GM23248 (cell line): ENCODE measurements at regions not wholly inside any gene's neighbourhood (a gene's known extent, or its start where the extent isn't known, plus 50 kb on each side); places are given as distances from the start of the nearest gene placed in this dataset.

ENCODE experiments used
- DNase-seq: peaks from one replicate; pipeline ENCODE4 v3.0.0-alpha.2; 2015
- H2AFZ ChIP-seq: fragments of 200-600 bp; sonication (generic); 2 replicates; pipeline ENCODE4 v1.6.1; 2016; ENCODE audit warnings: antibody characterized with exemption
- H3F3A ChIP-seq: fragments of 200-600 bp; sonication (generic); 2 replicates; pipeline ENCODE4 v1.6.1; 2016; ENCODE audit warnings: mild to moderate bottlenecking, antibody characterized with exemption, mixed run types; ENCODE audit not compliant: insufficient read depth
- H3K27ac ChIP-seq: fragments of 200-600 bp; sonication (generic); 2 replicates; pipeline ENCODE4 v1.5.1; 2016; ENCODE audit warnings: mild to moderate bottlenecking
- H3K27me3 ChIP-seq: fragments of 200-600 bp; sonication (generic); replicated peaks from 2 replicates; pipeline ENCODE4 v1.6.1; 2016; ENCODE audit warnings: mild to moderate bottlenecking; ENCODE audit not compliant: insufficient read depth
- H3K36me3 ChIP-seq: fragments of 200-600 bp; sonication (generic); 2 replicates; pipeline ENCODE4 v1.6.1; 2016; ENCODE audit warnings: low read depth, mild to moderate bottlenecking
- H3K4me1 ChIP-seq: fragments of 200-600 bp; sonication (generic); 2 replicates; pipeline ENCODE4 v1.6.1; 2016; ENCODE audit warnings: mild to moderate bottlenecking; ENCODE audit not compliant: insufficient read depth
- H3K4me2 ChIP-seq: fragments of 200-600 bp; sonication (generic); one replicate; pipeline ENCODE4 v1.6.1; 2016; ENCODE audit warnings: mild to moderate bottlenecking; ENCODE audit not compliant: unreplicated experiment
- H3K4me3 ChIP-seq: fragments of 200-600 bp; sonication (generic); 2 replicates; pipeline ENCODE4 v1.5.1; 2016; ENCODE audit warnings: mild to moderate bottlenecking
- H3K79me2 ChIP-seq: fragments of 200-600 bp; sonication (generic); 2 replicates; pipeline ENCODE4 v1.6.1; 2016; ENCODE audit warnings: mild to moderate bottlenecking; ENCODE audit not compliant: insufficient read depth
- H3K9ac ChIP-seq: fragments of 200-600 bp; sonication (generic); 2 replicates; pipeline ENCODE4 v1.6.1; 2016; ENCODE audit warnings: mild to moderate bottlenecking
- H3K9me2 ChIP-seq: fragments of 200-600 bp; sonication (generic); 2 replicates; pipeline ENCODE4 v1.6.1; 2016; ENCODE audit warnings: mixed run types, mild to moderate bottlenecking, moderate library complexity; ENCODE audit not compliant: insufficient read depth
- H3K9me3 ChIP-seq: fragments of 200-600 bp; sonication (generic); one replicate; pipeline ENCODE4 v1.6.1; 2017; ENCODE audit warnings: low read depth
- H4K20me1 ChIP-seq: fragments of 200-600 bp; sonication (generic); 2 replicates; pipeline ENCODE4 v1.6.0; 2016; ENCODE audit not compliant: insufficient read depth
- EZH2 ChIP-seq: fragments of 200-600 bp; sonication (generic); IDR thresholded peaks from 2 replicates; pipeline ENCODE4 v1.6.1; 2018; ENCODE audit warnings: antibody characterized with exemption, mild to moderate bottlenecking; ENCODE audit not compliant: insufficient read depth, poor library complexity, severe bottlenecking
- EZH2phosphoT487 ChIP-seq: fragments of 200-600 bp; sonication (generic); IDR thresholded peaks from 2 replicates; pipeline ENCODE4 v1.6.1; 2018; ENCODE audit warnings: antibody characterized with exemption, moderate library complexity, mild to moderate bottlenecking, low read depth; ENCODE audit not compliant: insufficient read depth
- WGBS, 2 experiments: methylation state at CpG; one replicate each; pipeline ENCODE4 v1.1.6; 2015 to 2017; ENCODE audit warnings: low lambda C conversion rate in 2 of 2, low coverage in 1 of 2; ENCODE audit errors: missing lambda C conversion rate in 2 of 2; 5-methylcytosine and 5-hydroxymethylcytosine counted together
- in situ Hi-C: fragments of 300-500 bp; cut with MboI; formaldehyde crosslinking; loops from 2 replicates; pipeline ENCODE4 v1.15.0; 2020

DNA sequence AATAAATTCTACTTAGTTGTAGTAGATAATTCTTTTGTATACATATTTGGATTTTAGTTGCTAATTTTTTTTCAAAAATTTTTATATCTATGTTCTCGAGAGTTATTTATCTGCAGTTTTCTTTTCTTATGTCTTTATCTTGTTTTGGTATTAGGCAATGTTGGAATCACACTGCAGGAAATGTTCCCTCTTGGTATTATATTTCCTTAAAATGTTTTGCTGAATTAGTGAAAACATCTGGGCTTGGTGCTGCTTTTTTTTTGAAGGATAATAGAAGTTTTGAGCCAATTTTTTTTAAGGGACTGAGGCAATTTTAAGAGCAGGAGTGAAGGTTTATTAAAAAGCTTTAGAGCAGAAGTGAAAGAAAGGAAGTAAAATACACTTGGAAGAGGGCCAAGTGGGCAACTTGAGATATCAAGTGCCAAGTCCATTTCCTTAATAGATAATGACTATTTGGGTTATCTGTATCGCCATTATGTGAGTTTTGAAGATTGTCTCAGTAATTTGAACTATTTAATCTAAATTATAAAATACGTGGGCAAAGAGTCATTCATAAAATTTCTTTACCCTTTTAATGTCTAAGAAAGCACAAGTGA, 1390.1 kb upstream of the CDH8 start:
- 15 to 16% methylated on average over 3 of the region's 3 CpGs for WGBS, 2 experiments
- H3K4me1 ChIP-seq = no peaks in the 10 kb centered on the region
- H3K4me2 ChIP-seq = no peak overlapping the region
- no peak for DNase-seq
- no peaks in the 10 kb centered on the region for H3F3A ChIP-seq
- H4K20me1 ChIP-seq = no peaks in the 10 kb centered on the region
- in situ Hi-C loops = no loop called here
- TF ChIP-seq EZH2phosphoT487 (no peak), EZH2 (no peak)
- no peak overlapping the region for H2AFZ ChIP-seq
- H3K9me2 ChIP-seq = no peaks in the 10 kb centered on the region
- H3K79me2 ChIP-seq = no peaks in the 10 kb centered on the region
- H3K27ac ChIP-seq = no peak overlapping the region
- H3K4me3 ChIP-seq = no peak overlapping the region
- no peaks in the 10 kb centered on the region for H3K36me3 ChIP-seq
- no peak overlapping the region for H3K9ac ChIP-seq
- no peaks in the 10 kb centered on the region for H3K27me3 ChIP-seq
- H3K9me3 ChIP-seq = no peaks in the 10 kb centered on the region

GRCh38 chr16:63422715-63423114, 1386.5 kb upstream of the CDH8 start:
- DNase-seq = no peak
- no peak overlapping the region for H3K27ac ChIP-seq
- no peaks in the 10 kb centered on the region for H3K79me2 ChIP-seq
- WGBS, 2 experiments = 2% methylated on average over 2 of the region's 2 CpGs
- no peaks in the 10 kb centered on the region for H3K36me3 ChIP-seq
- H4K20me1 ChIP-seq = no peaks in the 10 kb centered on the region
- H3K9me3 ChIP-seq = no peaks in the 10 kb centered on the region
- H3F3A ChIP-seq = no peaks in the 10 kb centered on the region
- TF ChIP-seq EZH2phosphoT487 (no peak), EZH2 (no peak)
- no peaks in the 10 kb centered on the region for H3K27me3 ChIP-seq
- H3K9ac ChIP-seq = no peak overlapping the region
- H2AFZ ChIP-seq = no peak overlapping the region
- H3K4me2 ChIP-seq = no peak overlapping the region
- no peak overlapping the region for H3K4me3 ChIP-seq
- H3K9me2 ChIP-seq = no peaks in the 10 kb centered on the region
- no peaks in the 10 kb centered on the region for H3K4me1 ChIP-seq
- in situ Hi-C loops = no loop called here

DNA sequence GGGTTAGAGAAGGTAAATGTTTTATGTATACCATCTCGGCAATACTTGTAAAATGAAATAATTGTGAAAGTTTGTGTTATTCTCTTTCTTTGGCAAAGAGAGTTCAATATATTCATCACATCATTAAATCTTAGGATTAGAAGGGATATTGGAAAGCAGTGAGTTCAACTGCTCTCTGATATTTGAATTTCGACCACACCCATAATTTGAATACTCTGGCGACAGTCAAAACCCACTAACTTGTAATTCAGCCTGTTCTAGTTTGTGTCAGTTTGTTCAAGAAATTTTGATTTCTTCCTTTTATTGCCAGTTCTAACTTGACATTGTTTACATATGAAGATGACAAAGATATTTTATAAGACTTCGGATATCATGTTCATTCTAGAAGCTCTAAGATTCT, 1380.5 kb upstream of the CDH8 start:
- WGBS, 2 experiments = 0% methylated on average over 4 of the region's 4 CpGs
- Histone ChIP-seq H3K4me2 (no peak overlapping the region), H3K36me3 (no peaks in the 10 kb centered on the region), H3K4me1 (no peaks in the 10 kb centered on the region), H3K9ac (no peak overlapping the region), H4K20me1 (no peaks in the 10 kb centered on the region), H3K4me3 (no peak overlapping the region), H3F3A (no peaks in the 10 kb centered on the region), H3K27ac (no peak overlapping the region), H3K79me2 (no peaks in the 10 kb centered on the region), H3K9me3 (no peaks in the 10 kb centered on the region), H3K9me2 (no peaks in the 10 kb centered on the region), H2AFZ (no peak overlapping the region), H3K27me3 (no peaks in the 10 kb centered on the region)
- no peak for DNase-seq
- in situ Hi-C loops = no loop called here
- TF ChIP-seq EZH2 = no peak

DNA sequence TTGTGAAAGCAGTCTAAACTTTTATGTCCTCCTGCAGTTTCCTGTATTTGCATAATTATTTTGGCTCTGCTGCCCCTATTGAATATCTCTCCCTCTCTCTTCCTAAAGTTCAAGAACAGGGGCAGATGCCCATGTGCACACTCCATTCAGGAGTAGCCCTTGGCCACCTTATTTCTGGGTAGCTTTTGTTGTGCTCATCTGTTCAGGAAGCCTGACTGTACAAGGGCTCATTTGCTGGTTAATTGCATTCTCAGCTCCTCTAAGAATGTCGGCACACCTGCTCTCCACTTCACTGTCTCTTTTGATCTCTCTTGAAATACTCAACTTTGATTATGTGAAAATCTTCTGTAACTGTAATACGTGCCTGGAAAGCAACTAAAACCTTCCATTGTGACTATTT, 1378.8 kb upstream of the CDH8 start:
- no peak overlapping the region for H3K27ac ChIP-seq
- TF ChIP-seq EZH2phosphoT487 (no peak), EZH2 (no peak)
- no peaks in the 10 kb centered on the region for H3K4me1 ChIP-seq
- H3F3A ChIP-seq = no peaks in the 10 kb centered on the region
- no peak for DNase-seq
- H3K4me3 ChIP-seq = no peak overlapping the region
- H2AFZ ChIP-seq = no peak overlapping the region
- no peak overlapping the region for H3K4me2 ChIP-seq
- no peaks in the 10 kb centered on the region for H3K79me2 ChIP-seq
- no peaks in the 10 kb centered on the region for H3K36me3 ChIP-seq
- H3K9me3 ChIP-seq = no peaks in the 10 kb centered on the region
- in situ Hi-C loops = no loop called here
- H4K20me1 ChIP-seq = no peaks in the 10 kb centered on the region
- H3K9me2 ChIP-seq = no peaks in the 10 kb centered on the region
- no peak overlapping the region for H3K9ac ChIP-seq
- 23 to 28% methylated on average over 2 of the region's 2 CpGs for WGBS, 2 experiments
- no peaks in the 10 kb centered on the region for H3K27me3 ChIP-seq

- TF ChIP-seq EZH2phosphoT487 (no peak), EZH2 (no peak)
- H3K27ac ChIP-seq = no peak overlapping the region
- H3K9me2 ChIP-seq = no peaks in the 10 kb centered on the region
- WGBS, 2 experiments = 10 to 11% methylated on average over 1 of the region's 1 CpG
- no peaks in the 10 kb centered on the region for H3K4me1 ChIP-seq
- in situ Hi-C loops = no loop called here
- H3K27me3 ChIP-seq = no peaks in the 10 kb centered on the region
- H3F3A ChIP-seq = no peaks in the 10 kb centered on the region
- H3K9ac ChIP-seq = no peak overlapping the region
- no peak overlapping the region for H3K4me2 ChIP-seq
- no peaks in the 10 kb centered on the region for H4K20me1 ChIP-seq
- no peaks in the 10 kb centered on the region for H3K36me3 ChIP-seq
- no peak for DNase-seq
- H3K4me3 ChIP-seq = no peak overlapping the region
- H2AFZ ChIP-seq = no peak overlapping the region
- H3K79me2 ChIP-seq = no peaks in the 10 kb centered on the region
- H3K9me3 ChIP-seq = no peaks in the 10 kb centered on the region
Measured at GRCh38 chr16:63410594-63410993, 1374.4 kb upstream of the CDH8 start.
